Sciatic nerve (tissue), 2 donors: ENCODE measurements at regions not wholly inside any gene's neighbourhood (a gene's known extent, or its start where the extent isn't known, plus 50 kb on each side); places are given as distances from the start of the nearest gene placed in this dataset.
A peak's percentile ranks its signal among the peaks of the same experiment; 100 is the strongest.
"Not testable (repeated sequence)": the region's sequence is repeated elsewhere in the genome, so short reads cannot be mapped to it uniquely, and the experiment has no call there.

Source experiments
- ATAC-seq: fragments of 200-7000 bp; cut with Tn5 transposase; one replicate; pipeline ENCODE4 v1.9.1; 2020; ENCODE audit warnings: mild to moderate bottlenecking, moderate library complexity
- DNase-seq: peaks from one replicate; pipeline ENCODE4 v3.0.0-alpha.2; 2020; ENCODE audit warnings: low spot score
- intact Hi-C: fragments of 100-400 bp; cut with DNase I; formaldehyde crosslinking; loops from one replicate; pipeline ENCODE4 v1.14.2; 2022
- donor health status: DM: no; HTN: no; CAD: no.
- donor health status: DM: no; HTN: no; CAD: no.

- DNase-seq (no peak), ATAC-seq (no peak)
- intact Hi-C loops: no loop called here
These were observed 54.5 kb downstream of the IRX5 start for GRCh38 chr16:54985156-54985555.

- ATAC-seq (no peak), DNase-seq (no peak)
- intact Hi-C loops: no loop called here
These were observed 55.0 kb downstream of the IRX5 start for GRCh38 chr16:54985668-54986067.

GRCh38 chr16:54986409-54986808 lies 55.7 kb downstream of the IRX5 start:
- intact Hi-C loops: no loop called here
- peak; percentile 44 for ATAC-seq
- DNase-seq: no peak

- intact Hi-C loops: no loop called here
- no peak for DNase-seq
- peak; percentile 29 for ATAC-seq
These were observed 56.4 kb downstream of the IRX5 start for GRCh38 chr16:54987081-54987480.

GRCh38 chr16:54991525-54991924 lies 60.9 kb downstream of the IRX5 start:
- intact Hi-C loops: no loop called here
- DNase-seq (no peak), ATAC-seq (no peak)

- DNase-seq, ATAC-seq, intact Hi-C loops: not testable (repeated sequence)
These were observed 61.3 kb downstream of the IRX5 start for GRCh38 chr16:54991946-54992345.

- DNase-seq (no peak), ATAC-seq (no peak)
- intact Hi-C loops: no loop called here
These were observed 62.6 kb downstream of the IRX5 start for GRCh38 chr16:54993106-54993895.

GRCh38 chr16:54996186-54996585 lies 65.5 kb downstream of the IRX5 start:
- DNase-seq (no peak), ATAC-seq (no peak)
- intact Hi-C loops: no loop called here

- ATAC-seq: no peak
- intact Hi-C loops: no loop called here
- DNase-seq: no peak
These were observed 68.2 kb downstream of the IRX5 start for GRCh38 chr16:54998834-54999233.

GRCh38 chr16:54999481-54999880 lies 68.8 kb downstream of the IRX5 start:
- intact Hi-C loops: no loop called here
- DNase-seq (no peak), ATAC-seq (no peak)

GRCh38 chr16:55000595-55000994 lies 69.9 kb downstream of the IRX5 start:
- no peak for DNase-seq
- ATAC-seq: no peak
- intact Hi-C loops: no loop called here

GRCh38 chr16:55001931-55002330 lies 71.3 kb downstream of the IRX5 start:
- ATAC-seq (no peak), DNase-seq (no peak)
- intact Hi-C loops: no loop called here

- no peak for DNase-seq
- intact Hi-C loops: no loop called here
- ATAC-seq: no peak
These were observed 71.8 kb downstream of the IRX5 start for GRCh38 chr16:55002419-55002818.

- intact Hi-C loops: no loop called here
- no peak for DNase-seq
- no peak for ATAC-seq
These were observed 72.6 kb downstream of the IRX5 start for GRCh38 chr16:55003306-55003705.

GRCh38 chr16:55003916-55004315 lies 73.3 kb downstream of the IRX5 start:
- DNase-seq (no peak), ATAC-seq (no peak)
- intact Hi-C loops: no loop called here

GRCh38 chr16:55007504-55007903 lies 76.8 kb downstream of the IRX5 start:
- no peak for DNase-seq
- ATAC-seq: no peak
- intact Hi-C loops: no loop called here

GRCh38 chr16:55008836-55009510 lies 78.3 kb downstream of the IRX5 start:
- intact Hi-C loops: no loop called here
- DNase-seq (no peak), ATAC-seq (no peak)

GRCh38 chr16:55009581-55009980 lies 78.9 kb downstream of the IRX5 start:
- intact Hi-C loops: no loop called here
- DNase-seq (no peak), ATAC-seq (no peak)

GRCh38 chr16:55010492-55011160 lies 80.0 kb downstream of the IRX5 start:
- DNase-seq (no peak), ATAC-seq (no peak)
- intact Hi-C loops: no loop called here

- intact Hi-C loops: no loop called here
- no peak for ATAC-seq
- no peak for DNase-seq
These were observed 81.7 kb downstream of the IRX5 start for GRCh38 chr16:55012362-55012761.
